ENCODE measurements at regions not wholly inside any gene's neighbourhood (a gene's known extent, or its start where the extent isn't known, plus 50 kb on each side); places are given as distances from the start of the nearest gene placed in this dataset.
"Not testable (repeated sequence)": the region's sequence is repeated elsewhere in the genome, so short reads cannot be mapped to it uniquely, and the experiment has no call there.

DNA sequence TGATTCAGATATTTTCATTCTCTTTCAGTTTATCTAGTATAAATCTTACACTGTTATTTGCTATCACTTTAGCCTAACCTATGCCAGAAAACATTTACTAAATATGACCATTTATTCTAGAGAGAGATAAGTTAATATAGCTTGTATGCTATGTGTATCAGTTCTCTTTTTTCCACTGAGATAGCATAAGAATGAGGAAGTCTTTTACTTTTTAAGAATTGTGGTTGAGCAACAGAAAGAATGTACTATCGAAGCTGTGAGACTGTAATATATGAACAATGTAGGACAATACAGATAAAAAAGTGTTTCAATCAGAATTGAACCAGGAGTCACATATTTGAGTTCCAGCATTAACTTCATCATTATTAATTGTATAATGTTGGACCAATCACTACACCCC lies 479.9 kb upstream of the PLXNA2 start:
- H3K4me3 ChIP-seq (ENCODE audit: low read depth, low read length): no peak overlapping the region
- TF ChIP-seq, protein P1, sequence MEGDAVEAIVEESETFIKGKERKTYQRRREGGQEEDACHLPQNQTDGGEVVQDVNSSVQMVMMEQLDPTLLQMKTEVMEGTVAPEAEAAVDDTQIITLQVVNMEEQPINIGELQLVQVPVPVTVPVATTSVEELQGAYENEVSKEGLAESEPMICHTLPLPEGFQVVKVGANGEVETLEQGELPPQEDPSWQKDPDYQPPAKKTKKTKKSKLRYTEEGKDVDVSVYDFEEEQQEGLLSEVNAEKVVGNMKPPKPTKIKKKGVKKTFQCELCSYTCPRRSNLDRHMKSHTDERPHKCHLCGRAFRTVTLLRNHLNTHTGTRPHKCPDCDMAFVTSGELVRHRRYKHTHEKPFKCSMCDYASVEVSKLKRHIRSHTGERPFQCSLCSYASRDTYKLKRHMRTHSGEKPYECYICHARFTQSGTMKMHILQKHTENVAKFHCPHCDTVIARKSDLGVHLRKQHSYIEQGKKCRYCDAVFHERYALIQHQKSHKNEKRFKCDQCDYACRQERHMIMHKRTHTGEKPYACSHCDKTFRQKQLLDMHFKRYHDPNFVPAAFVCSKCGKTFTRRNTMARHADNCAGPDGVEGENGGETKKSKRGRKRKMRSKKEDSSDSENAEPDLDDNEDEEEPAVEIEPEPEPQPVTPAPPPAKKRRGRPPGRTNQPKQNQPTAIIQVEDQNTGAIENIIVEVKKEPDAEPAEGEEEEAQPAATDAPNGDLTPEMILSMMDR (conservative IDR thresholded peaks at IDR 0.05; ENCODE audit: low read depth, low read length): no peak
- no peak for DNase-seq (ENCODE audit: low read depth)

GRCh38 chr1:208728815-208729214 lies 484.6 kb upstream of the PLXNA2 start:
- TF ChIP-seq, protein P1 (conservative IDR thresholded peaks at IDR 0.05; ENCODE audit: low read depth, low read length): no peak
- no peak overlapping the region for H3K4me3 ChIP-seq (ENCODE audit: low read depth, low read length)
- DNase-seq (ENCODE audit: low read depth): no peak

DNA sequence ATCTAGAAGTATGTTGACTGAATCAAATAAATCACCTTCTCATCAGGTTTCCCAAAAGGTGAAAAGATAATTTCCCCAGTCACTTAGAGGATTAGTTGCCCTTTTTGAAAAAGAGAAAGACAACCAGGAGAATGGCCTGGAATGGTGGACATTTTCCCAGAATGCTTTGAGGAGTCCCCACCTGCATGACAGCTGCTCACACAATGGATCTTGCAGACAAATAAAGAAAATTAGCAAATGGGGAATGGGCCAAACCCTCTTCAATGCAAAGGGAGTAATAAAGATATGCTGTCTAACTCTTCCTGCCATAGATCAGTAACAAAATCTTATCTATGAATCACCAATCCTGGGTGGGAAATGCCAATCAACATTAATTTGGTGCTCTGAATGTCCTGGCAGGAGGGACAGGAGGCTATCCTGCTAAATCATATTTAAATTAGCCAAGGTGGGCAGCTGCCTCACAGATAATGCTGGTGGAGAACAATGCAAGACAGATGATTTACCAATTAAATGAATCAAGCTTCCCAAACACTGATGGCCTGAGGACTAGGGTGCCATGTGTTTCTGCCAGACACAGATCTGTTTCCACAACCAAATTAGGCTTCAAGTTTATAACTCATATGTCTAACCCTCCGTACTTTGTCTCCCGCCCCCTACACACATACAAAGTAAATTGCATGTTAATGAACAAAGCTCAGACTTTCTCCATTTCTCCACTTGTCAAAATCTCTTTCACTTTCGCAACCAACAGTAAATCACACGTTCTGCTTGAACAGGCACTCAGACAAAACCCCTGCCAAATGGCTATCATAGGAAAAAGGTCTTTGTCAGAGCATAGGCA lies 488.0 kb upstream of the PLXNA2 start:
- TF ChIP-seq, protein P1 (conservative IDR thresholded peaks at IDR 0.05; ENCODE audit: low read depth, low read length): no peak
- peak overlapping the region; percentile 24 for H3K4me3 ChIP-seq (ENCODE audit: low read depth, low read length)
- peak; percentile 42 for DNase-seq (ENCODE audit: low read depth)

DNA sequence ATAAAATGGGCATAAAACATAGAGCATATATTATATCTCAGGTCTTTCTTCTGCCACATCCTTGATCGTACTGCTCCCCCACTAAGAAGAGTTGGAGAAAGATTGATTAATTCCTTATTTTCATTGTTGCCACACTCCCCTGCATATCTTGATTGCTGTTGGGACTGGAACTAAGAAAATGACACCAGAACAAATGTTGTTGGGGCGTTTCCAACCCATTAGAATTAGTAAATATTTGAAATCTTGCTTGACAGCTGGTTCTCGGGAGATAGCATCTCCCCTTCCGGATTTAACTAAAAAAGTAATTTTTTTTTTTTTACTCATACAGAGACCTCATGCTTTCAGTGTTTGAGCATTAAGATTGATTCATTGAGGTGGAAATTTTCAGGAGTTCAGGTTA lies 493.0 kb upstream of the PLXNA2 start:
- H3K4me3 ChIP-seq (ENCODE audit: low read depth, low read length): no peak overlapping the region
- DNase-seq (ENCODE audit: low read depth): no peak
- TF ChIP-seq, protein P1 (conservative IDR thresholded peaks at IDR 0.05; ENCODE audit: low read depth, low read length): no peak

- TF ChIP-seq, protein P1 (conservative IDR thresholded peaks at IDR 0.05; ENCODE audit: low read depth, low read length): no peak
- no peak overlapping the region for H3K4me3 ChIP-seq (ENCODE audit: low read depth, low read length)
These were observed 493.7 kb upstream of the PLXNA2 start for GRCh38 chr1:208737922-208738321.

DNA sequence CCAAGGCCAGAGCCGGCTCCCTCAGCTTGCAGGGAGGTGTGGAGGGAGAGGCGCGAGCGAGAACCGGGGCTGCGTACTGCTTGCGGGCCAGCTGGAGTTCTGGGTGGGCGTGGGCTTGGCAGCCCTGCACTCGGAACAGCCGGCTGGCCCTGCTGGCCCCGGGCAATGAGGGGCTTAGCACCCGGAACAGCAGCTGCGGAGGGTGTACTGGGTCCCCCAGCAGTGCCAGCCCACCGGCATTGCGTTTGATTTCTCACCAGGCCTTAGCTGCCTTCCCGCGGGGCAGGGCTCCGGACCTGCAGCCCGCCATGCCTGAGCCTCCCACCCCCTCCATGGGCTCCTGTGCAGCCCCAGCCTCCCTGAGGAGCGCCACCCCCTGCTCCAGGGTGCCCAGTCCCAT lies 495.5 kb upstream of the PLXNA2 start:
- DNase-seq (ENCODE audit: low read depth); H3K4me3 ChIP-seq (ENCODE audit: low read depth, low read length): not testable (repeated sequence)

More at GRCh38 chr1:208737922-208738321, 493.7 kb upstream of the PLXNA2 start:
- DNase-seq (ENCODE audit: low read depth): no peak

GRCh38 chr1:208741296-208741695 lies 497.1 kb upstream of the PLXNA2 start:
- no peak for DNase-seq (ENCODE audit: low read depth)
- TF ChIP-seq, protein P1 (conservative IDR thresholded peaks at IDR 0.05; ENCODE audit: low read depth, low read length): no peak
- no peak overlapping the region for H3K4me3 ChIP-seq (ENCODE audit: low read depth, low read length)
